ENCODE measurements at regions not wholly inside any gene's neighbourhood (a gene's known extent, or its start where the extent isn't known, plus 50 kb on each side); places are given as distances from the start of the nearest gene placed in this dataset.

DNA sequence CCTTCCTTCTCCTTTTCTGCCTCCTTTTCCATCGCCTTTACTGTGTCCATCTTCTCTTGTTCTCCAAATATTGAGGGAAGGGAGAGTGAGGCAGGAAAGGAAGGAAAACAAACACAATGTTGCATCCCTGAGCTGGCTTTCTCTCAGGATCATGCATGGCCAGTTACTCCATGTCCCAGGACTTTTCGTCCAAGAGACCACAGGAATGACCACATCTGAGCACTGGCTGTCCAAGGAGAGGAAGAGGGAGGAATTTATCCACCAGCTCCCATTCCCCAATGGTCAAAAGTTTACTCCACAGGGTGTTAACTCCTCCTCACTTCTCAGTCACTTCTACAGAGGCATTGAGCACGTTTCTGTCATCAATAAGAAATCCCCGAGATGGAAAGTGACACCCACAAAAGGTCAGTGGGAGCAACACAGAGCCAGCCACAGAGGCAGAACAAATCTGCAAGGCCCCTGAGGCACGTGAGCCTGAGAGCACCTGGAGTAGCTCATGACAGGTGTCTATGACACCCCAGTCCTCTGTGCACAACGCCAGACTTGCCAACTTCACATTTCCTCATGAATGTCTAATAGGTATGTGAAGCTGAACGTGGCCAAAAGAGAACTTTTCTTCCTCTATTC is 177.3 kb upstream of the NUDT4 start:
- TF ChIP-seq EZH2 (IDR thresholded peaks at IDR 0.05; ENCODE audit: borderline replicate concordance) (no peak), EZH2phosphoT487 (IDR thresholded peaks at IDR 0.05; ENCODE audit: low read depth, severe bottlenecking, unreplicated experiment) (no peak)
